Erythroblast (primary cell): ENCODE measurements at regions not wholly inside any gene's neighbourhood (a gene's known extent, or its start where the extent isn't known, plus 50 kb on each side); places are given as distances from the start of the nearest gene placed in this dataset.

Source experiments
- GATA1 ChIP-seq: IDR thresholded peaks from 2 replicates; pipeline ENCODE4 v1.6.1; 2011; ENCODE audit warnings: low read depth, mild to moderate bottlenecking, control low read depth, low read length, moderate library complexity
- POLR2A ChIP-seq: IDR thresholded peaks from 2 replicates; pipeline ENCODE4 v1.6.1; 2011; ENCODE audit warnings: mild to moderate bottlenecking, low read length

- TF ChIP-seq POLR2A = no peak
- no peak for TF ChIP-seq GATA1
Observed at GRCh38 chr5:106014262-106014661, 1656.5 kb downstream of the EFNA5 start.
